T1000 (cell line): ENCODE measurements at regions not wholly inside any gene's neighbourhood (a gene's known extent, or its start where the extent isn't known, plus 50 kb on each side); places are given as distances from the start of the nearest gene placed in this dataset.

Source experiments
- DNase-seq: peaks from one replicate; lab custom pipeline; 2025; ENCODE audit warnings: mixed read lengths; lab: John Stamatoyannopoulos, UW

DNA sequence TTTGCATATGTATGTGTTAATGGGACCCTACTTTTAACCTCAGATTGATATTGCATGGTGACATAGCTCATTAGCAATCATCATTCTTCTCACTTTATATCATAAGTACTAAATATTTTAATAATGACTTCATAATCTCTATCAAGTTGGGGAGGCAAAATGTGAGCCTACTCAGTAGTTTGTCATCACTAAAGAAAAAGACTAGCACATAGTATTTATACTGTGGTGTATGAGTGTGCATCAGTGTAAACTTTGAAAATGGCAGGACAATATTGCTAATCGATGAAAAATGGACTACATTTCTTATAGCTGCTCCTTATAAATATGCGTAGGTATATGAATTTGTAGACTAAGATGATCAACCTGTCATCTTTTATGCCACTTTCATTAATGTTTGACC is 624.5 kb upstream of the ROBO2 start:
- no peak for DNase-seq

- DNase-seq: no peak
These were observed 610.2 kb upstream of the ROBO2 start for GRCh38 chr3:76429581-76430177.

- DNase-seq: no peak
These were observed 607.5 kb upstream of the ROBO2 start for GRCh38 chr3:76432396-76432795.

DNA sequence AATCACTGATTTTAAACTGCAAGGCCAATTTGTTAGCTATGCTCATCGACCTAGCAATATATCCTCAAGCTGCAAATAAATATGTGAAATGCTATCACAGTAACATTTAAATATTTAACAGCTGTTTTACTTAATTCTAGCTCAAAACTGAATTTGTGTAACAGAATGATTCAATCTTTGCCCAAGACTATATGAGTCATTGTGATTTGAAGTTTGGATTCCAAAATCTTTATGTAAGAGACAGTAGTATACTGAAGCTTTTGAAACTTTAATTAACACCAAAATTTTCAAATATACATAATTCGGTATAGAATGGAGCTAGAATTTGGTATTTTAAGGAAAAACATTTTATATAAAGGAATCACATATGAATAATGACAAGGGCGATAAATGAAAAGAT is 603.0 kb upstream of the ROBO2 start:
- DNase-seq: no peak

DNA sequence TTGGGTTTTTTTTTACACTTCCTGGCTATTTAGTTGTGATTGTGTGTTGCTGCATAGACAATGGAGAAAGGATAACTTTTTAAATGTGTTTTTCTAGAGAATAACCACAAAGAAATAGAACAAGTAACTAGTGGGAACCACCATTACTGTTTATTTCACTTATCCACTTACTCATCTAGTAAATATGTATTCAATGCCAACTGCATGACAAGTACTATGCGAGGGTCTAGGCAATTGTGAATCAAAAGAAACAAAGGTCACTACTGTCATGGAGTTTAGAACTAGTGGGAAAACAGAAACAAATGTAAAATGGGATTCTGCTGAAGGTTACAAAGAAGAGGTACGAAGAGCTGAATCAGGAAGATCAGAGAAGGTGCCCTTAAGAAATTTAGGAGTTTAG is 600.9 kb upstream of the ROBO2 start:
- DNase-seq: no peak

- no peak for DNase-seq
These were observed 597.5 kb upstream of the ROBO2 start for GRCh38 chr3:76442374-76442915.

GRCh38 chr3:76456322-76456721 is 583.6 kb upstream of the ROBO2 start:
- no peak for DNase-seq

- no peak for DNase-seq
These were observed 576.4 kb upstream of the ROBO2 start for GRCh38 chr3:76463501-76463900.

- DNase-seq: no peak
These were observed 569.6 kb upstream of the ROBO2 start for GRCh38 chr3:76470285-76470684.

DNA sequence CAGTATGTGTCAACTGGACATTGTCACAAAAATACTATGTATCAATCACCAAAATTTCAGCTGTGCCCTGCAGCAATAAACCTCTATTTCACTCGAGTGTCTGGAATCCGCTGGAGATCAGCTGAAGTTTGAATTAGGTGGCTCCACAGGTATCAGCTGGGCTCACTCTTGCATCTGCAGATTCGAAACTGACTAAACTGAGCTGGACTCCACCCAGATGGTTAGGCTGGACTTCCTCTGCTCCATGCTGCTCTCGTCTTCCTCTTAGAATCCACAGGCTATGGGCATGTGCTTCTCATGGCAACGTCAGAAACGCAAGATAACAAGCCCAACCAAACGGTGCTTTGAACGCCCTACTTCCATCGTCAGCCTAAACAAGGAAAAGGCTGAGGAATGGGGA is 565.3 kb upstream of the ROBO2 start:
- no peak for DNase-seq

DNA sequence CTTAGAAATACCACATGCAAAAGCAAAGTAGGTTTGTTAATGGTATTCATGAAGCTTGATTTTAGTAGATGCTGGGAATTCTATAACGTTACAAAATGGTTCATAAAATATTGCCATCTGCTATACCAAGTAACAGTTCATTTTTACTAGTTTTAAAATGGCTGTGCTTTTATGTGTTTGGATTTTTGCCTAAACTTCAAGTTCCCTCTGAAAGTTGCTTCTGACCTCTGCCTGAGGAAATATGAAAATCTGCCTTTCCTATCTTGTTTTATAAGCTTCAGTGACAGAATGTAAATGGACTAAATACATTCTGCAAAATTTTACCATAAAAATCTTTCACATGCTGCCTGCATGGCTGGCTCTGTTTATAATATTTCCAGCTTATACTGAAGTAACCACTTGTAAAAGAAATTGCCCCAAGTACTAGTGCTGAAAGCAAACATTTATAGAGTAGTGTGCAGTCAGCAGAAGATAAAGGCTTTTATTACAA is 560.7 kb upstream of the ROBO2 start:
- no peak for DNase-seq

GRCh38 chr3:76482510-76482909 is 557.4 kb upstream of the ROBO2 start:
- DNase-seq: no peak

DNA sequence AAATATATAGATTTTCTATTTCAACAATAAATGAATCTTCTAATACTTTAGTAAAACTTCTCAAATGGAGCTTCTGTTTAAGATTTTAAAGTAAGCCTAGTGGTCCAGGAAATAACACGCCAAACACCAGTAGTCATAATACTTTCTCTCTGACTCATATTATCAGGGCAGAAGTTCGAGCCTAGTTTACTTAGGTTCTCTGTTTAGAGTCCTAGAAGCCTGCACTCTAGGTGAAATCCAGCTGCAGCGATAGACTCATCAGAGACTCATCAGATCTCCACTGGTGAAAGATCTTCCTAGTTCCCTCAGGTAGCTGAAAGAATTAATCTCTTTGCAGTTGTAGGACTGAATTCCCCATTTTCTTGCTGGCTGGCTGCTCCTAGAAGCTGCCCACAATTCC is 552.5 kb upstream of the ROBO2 start:
- no peak for DNase-seq

DNA sequence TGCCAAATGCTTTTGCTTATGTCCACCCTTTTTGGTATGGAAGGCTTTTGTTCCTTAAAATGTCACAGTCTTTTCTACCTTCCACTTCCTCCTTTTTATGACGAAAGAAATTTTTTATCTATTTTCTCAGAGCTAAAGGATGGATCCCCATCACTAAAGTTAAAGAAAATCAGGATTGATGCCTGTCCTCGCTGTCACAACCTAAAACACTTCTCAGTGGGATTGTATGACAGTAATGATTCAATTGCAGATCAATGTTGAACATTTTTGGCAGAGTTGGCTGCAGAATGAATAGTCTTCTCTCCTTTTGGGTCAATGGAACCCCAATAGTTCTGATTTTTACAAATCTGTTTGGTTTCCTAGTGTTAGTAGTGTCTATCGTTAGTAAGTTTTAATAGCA is 549.8 kb upstream of the ROBO2 start:
- DNase-seq: no peak

DNA sequence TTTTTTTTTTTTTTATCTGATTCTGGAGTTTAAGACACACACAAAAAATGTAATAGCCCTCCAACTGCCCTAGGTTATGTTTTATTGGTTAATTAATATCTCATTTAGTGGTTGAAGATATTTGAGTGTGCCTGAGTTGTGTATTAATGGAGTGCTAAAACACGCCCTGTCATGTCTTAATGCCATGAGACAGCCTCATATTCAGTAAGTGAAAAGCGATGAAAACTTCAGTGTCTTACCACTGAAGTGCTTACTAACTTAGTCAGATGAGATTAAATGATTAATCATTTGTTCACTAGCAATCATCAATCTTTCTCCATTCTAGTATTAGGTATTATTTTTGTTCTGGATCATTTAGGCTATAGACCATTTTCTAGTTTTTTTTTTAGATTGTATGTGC is 544.7 kb upstream of the ROBO2 start:
- DNase-seq: no peak

GRCh38 chr3:76497636-76498035 is 542.3 kb upstream of the ROBO2 start:
- DNase-seq: no peak

DNA sequence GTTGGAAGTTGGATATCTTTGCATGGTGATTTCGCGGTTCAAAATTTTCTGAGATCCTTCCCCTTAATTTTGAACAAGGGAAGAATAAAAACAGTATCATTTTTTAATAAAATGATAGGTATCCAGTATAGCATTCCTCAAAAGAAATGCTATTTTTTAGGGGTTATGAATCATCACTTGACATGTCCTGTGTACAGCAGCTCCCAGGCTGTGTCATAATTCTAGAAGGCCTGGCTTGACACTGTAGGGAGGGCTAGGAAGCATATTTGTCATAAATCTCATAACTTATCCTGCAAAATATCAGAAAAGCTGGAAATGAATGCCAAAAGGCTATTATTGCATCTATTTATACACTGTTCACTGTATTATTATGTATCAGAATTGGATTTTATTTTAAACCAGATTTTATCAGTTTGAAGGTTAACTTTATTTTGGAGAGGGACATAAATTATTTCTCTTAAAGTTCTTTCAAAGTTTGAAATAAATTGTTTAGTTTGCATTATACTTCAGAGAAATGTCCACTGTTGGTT is 539.1 kb upstream of the ROBO2 start:
- no peak for DNase-seq

DNA sequence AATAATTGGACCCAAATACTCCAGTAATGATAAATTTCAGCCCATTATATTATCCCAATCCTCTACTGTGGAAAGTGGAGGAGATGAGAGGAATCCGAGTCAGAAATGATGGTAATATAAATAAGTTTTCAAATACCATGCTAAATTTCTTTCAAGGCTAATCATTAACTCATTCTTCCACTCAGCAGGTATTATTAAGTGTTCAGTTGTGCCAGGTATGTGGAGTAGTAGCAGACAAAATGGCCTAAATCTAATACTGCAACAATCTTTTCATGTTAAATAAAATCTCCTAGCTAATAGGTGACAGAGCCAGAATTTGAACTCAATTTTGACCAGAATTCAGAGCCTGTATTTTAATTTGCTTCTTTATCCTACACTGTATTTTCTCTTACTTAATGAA is 538.6 kb upstream of the ROBO2 start:
- DNase-seq: no peak

GRCh38 chr3:76502076-76502475 is 537.8 kb upstream of the ROBO2 start:
- no peak for DNase-seq

DNA sequence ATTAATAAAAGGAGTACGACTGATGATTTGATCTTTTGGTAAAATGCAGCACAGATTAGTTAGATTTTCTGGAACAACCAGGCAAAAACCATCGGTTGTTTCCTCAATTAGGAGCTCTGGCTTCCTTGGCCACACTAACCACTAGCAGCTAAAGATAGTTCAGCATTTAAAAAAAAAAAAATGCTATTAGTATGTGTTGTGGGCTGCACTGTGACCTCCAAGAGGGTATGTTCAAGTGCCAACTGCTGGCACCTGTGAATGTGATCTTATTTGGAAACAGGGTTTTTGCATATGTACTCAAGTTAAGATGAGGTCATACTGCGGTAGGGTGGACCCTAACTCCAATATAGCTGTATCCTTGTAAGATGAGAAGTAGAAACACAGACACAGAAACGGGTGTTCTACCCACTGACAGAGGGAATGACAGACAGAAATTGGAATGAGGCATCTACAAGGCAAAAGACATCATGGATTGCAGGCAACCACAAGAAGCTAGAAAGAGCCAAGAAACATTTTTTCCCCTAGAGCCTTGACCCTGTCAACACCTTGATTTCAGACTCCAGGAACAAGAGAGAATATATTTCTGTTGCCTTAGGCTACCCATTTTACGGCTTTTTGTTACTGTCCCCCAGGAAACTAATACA is 534.6 kb upstream of the ROBO2 start:
- peak; percentile 11 for DNase-seq

DNA sequence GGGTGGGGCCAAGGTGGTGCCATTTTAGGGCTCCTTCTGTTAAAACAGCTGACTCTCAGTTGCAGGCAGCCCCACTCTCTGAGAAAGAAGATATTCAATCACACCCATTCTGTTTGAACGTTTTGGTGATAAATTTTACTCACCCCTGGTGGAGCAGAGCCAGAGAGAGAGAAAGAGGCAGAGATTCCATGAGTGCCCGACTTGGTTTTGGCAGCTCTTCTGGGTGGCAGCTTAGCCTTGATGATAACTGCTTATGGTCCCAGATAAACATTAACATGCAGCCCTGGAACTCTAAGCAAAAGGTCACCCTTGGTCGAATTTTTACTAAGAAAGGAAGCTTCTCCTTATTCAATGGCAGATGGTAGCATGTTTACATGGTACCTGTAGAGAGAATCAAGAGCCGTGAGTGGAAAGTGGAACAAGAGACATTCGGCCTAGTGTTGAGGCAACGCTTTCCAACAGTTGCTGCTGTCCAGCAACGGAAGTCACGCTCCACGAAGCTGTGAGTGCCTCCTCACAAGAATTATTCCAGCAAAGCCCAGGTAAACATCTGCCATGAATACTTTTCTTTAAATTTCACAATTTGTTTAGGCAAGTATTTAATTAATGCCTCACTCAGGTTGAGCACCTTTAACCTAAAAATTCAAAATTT is 530.6 kb upstream of the ROBO2 start:
- no peak for DNase-seq

DNA sequence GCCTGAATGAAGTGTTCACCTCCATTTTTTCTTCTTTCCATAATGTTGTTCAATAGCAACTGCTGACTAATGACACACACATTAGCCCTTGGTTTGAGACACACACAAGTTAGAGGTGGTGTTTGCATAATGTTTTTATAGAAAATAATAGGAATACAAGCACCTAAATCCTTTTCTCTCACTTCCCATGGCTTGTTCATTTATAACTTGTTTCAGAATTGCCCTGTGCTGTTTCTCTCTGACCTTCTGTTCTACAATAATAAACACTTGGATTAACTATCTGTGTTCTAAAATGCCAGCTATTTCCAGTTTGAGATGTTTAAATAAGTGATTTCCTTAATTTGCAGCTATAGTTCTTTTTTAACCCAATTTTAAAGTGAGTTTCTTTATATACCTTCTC is 525.1 kb upstream of the ROBO2 start:
- no peak for DNase-seq

GRCh38 chr3:76523337-76523736 is 516.6 kb upstream of the ROBO2 start:
- no peak for DNase-seq
